GM06990 (cell line): ENCODE measurements at regions not wholly inside any gene's neighbourhood (a gene's known extent, or its start where the extent isn't known, plus 50 kb on each side); places are given as distances from the start of the nearest gene placed in this dataset.
"Not testable (repeated sequence)": the region's sequence is repeated elsewhere in the genome, so short reads cannot be mapped to it uniquely, and the experiment has no call there.

Source experiments
- DNase-seq: peaks from one replicate; pipeline ENCODE4 v3.0.0-alpha.2; 2011; ENCODE audit not compliant: insufficient read length; ENCODE audit errors: extremely low read depth
- H3K27me3 ChIP-seq: replicated peaks from 2 replicates; pipeline ENCODE4 v1.6.0; 2011; ENCODE audit warnings: low read length; ENCODE audit not compliant: control insufficient read depth, insufficient read depth
- H3K36me3 ChIP-seq: 2 replicates; pipeline ENCODE4 v1.5.1; 2011; ENCODE audit warnings: low read length; ENCODE audit not compliant: control insufficient read depth, insufficient read depth
- H3K4me3 ChIP-seq: replicated peaks from 2 replicates; pipeline ENCODE4 v1.5.1; 2011; ENCODE audit warnings: low read depth, mild to moderate bottlenecking, control low read depth, low read length
- TF ChIP-seq, protein P1 (sequence below): IDR thresholded peaks from 2 replicates; pipeline ENCODE4 v1.5.1; 2011; ENCODE audit warnings: low read length, control low read depth, mild to moderate bottlenecking, inconsistent platforms; ENCODE audit not compliant: insufficient read depth, poor library complexity, severe bottlenecking

DNA sequence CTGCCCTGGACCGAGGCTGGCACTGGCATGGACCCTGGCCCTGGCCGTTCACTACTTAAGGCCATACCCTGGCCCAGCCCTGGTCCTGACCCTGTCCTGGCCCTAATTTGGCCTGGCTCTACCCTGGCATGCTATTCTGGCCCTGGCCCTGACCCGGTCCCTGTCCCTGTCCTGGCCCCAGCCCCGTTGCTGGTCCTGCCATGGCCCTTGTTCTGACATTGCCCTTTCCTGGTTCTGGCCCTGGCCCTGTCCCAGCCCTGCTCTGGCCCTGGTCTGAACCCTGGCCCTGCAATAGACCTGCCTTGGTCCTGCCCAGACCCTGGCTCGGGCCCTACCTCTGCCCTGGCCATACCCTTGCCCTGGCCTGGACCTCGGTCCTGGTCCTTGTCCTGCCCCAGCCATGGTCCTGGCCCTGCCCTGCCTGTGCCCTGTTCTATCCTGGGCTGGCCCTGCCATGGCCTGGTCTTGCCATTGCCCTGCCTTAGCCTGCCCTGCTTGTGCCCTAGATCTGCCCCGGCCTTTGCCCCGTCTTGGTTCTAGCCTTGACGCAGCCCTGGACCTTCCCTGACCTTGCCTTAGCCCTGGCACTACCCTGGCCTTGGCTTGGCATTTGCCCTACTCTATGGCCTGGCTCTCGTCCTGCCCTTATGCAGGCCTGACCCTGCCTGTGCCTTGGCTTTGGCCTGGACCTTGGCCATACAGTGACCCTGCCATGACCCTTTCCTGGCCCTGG, 237.2 kb downstream of the GOLGA6L6 start:
- not testable (repeated sequence) for DNase-seq, H3K27me3 ChIP-seq, H3K4me3 ChIP-seq, H3K36me3 ChIP-seq

DNA sequence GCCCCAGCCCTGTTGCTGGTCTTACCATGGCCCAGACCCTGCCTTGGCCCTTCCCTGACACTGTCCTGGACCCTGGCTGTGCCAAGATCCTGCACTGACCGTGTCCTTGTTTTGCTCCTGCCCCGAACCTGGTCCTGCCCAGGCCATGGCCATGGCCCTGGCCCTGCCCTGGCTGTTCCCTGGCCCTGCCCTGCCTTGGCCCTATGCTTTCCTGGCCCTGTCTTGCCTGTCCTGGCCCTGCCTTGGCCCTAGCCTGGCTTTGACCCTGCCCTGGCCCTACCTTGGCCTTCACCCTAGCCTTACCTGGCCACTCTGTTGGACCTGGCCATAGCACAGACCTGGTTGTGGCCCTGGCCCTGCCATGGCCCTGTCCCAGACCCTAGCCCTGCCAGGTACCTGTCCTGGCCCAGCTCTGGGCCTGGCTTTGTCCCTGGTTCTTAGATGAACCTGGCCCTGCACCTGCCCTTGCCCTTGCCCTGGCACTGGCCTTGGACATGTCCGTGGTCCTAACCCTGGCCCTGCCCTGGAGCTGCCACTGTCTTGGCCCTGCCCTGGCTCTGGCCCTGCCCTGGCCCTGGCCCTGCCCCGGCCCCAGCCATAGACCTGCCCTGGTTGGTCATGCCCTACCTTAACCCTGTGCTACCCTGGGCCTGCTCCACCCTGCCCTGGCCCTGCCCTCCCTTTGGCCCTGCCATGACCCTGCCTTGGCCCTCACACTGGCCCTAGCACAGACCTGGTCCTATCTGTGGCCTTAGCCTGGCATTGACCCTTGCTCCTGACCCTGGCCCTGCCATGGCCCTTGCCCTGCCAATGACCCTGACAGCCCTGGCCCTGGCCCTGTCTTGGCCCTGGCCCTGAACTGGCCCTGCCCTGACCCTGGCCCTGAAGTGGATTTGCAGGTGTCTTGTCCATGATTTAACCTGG, 238.1 kb downstream of the GOLGA6L6 start:
- not testable (repeated sequence) for H3K36me3 ChIP-seq, DNase-seq, H3K4me3 ChIP-seq, H3K27me3 ChIP-seq

DNA sequence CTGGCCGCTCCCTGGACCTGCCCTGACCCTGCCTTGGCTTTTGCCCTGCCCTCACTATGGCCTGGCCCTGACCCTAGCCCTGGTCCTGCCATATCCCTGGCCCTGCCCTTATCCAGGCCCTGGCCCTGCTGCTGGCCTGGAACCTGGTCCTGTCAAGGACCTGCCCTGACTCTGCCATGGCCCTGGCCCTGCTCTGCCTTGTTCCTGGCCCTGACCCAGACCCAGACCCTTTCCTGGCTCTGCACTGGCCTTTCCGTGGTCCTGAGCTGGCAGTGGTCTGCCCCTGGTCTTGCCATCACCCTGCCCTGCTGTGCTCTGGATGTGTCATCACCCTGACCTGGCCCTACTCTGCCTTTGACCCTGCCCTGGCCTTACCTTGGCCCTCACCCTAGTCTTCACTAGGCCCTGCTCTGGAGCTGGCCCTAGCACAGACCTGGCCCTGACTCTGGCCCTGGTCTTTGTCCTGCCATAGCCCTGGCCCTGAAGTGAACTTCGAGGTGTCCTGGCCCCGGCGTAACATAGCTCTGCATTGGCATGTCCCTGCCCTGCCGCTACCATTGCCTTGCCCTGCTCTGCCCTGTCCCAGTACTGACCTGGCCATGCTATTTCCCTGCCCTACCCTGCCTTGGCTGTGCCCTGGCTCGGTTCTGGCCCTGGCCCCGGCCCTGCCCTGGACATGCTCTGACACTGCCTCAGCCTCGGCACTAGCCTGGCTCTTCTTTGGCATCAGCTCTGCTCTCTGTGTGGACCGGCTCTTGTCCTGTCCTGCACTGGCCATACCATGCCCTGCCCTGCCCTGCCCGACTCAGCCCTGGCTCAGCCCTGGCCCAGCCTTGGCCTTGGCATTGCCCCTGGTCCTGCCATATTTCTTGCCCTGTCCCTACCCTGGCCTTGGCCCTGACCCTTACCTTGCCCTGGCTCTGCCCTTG, 239.2 kb downstream of the GOLGA6L6 start:
- not testable (repeated sequence) for H3K27me3 ChIP-seq, H3K4me3 ChIP-seq, H3K36me3 ChIP-seq, DNase-seq

DNA sequence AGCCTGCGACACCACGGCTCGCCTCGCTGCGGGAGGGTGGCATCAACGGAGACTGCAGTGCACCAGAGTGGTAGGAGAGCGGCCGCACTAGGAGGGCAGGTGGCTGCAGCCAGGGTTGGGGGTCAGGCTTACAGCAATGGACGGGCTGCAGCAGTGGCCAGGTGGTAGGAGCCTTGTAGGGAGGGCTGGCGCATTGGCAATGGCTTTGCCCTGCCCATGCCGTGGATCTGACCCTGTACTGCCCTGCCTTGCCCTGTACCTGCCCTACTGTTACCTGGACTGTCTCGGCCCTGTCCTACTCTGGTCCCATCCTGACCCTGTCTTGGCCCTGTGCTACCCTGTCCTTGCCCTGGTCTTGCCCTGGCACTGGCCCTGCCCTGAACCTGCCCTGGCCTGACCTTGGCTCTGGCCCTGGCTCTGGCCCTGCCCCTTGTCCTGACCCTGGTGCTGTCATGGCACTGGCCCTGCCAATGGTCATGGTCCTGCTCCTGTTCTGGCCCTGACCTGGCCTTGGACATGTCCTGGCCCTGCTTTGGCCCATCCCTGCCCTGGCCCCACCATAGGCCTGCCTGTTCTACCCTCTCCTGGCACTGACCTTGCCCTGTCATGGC, 240.0 kb downstream of the GOLGA6L6 start:
- DNase-seq, H3K36me3 ChIP-seq, H3K27me3 ChIP-seq, H3K4me3 ChIP-seq: not testable (repeated sequence)

DNA sequence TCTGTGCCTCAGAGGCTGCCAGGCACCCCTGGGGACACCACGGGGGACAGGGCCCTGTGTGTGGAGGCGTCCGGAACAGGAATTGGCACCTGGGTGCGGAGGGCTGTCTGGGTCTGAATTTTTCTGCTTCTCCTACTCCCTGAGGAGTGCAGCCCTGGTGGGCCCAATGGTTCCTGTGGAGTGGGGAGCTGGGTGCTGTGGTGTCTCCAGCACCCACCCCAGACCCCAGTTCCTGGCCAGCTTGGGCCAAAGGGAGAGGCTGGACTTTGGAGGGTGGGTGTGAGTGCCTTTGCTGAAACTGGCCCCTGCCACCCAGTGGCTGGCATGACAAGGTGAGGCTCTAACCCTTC, 240.6 kb downstream of the GOLGA6L6 start:
- H3K27me3 ChIP-seq, result not testable (repeated sequence)

DNA sequence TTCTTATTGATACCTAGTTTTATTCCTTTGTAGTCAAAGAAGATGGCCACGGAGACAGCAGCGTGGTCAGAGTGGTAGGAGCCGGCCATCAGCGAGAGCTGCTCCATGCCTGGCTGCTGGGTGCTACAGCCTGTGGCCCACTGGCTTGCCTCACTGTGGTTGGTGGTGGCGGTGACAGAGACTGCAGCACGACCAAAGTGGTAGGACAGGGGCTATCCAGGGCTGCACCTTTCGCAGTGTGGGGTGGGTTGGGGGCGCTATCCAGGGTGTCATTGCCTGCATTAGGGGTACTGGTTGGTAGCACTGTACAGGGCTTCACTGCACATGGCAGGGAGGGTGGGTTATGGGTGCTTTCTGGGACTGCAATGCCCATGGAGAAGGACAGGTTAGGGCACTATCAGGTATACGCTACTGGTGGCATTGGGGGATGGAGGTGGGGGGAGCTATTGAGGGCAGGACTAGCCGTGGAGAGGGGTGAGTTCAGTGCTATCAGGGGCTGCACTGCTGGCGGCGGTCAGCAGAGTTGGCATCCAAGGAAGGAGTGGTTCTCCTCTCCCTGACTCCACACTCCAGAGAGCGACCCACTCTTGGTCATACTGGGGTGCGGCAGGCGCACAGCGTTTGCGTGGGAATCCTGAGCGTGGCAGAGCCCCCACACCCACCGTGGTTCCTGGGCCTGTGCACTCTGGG, 241.1 kb downstream of the GOLGA6L6 start:
- H3K4me3 ChIP-seq, H3K27me3 ChIP-seq, DNase-seq, H3K36me3 ChIP-seq: not testable (repeated sequence)

More for the DNA sequence above, 240.6 kb downstream of the GOLGA6L6 start:
- not testable (repeated sequence) for H3K4me3 ChIP-seq, H3K36me3 ChIP-seq, DNase-seq

DNA sequence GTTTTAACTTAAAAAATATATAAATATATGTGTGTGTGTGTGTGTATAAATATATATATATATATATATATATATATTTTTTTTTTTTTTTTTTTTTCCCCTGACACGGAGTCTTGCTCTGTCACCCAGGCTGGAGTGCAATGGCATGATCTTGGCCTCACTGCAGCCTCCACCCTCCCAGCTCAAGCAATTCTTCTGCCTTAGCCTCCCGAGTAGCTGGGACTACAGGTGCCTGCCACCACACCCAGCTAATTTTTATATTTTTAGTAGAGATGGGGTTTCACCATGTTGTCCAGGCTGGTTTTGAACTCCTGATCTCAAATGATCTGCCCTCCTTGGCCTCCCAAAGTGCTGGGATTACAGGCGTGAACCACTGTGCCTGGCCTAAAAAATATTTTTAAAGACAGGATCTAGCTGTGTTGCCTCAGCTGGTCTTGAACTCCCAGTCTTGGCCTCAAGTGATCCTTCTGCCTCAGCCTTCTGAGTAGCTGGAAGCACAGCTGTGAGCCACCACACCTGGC, 243.9 kb downstream of the GOLGA6L6 start:
- H3K36me3 ChIP-seq, H3K27me3 ChIP-seq, DNase-seq, H3K4me3 ChIP-seq: not testable (repeated sequence)

DNA sequence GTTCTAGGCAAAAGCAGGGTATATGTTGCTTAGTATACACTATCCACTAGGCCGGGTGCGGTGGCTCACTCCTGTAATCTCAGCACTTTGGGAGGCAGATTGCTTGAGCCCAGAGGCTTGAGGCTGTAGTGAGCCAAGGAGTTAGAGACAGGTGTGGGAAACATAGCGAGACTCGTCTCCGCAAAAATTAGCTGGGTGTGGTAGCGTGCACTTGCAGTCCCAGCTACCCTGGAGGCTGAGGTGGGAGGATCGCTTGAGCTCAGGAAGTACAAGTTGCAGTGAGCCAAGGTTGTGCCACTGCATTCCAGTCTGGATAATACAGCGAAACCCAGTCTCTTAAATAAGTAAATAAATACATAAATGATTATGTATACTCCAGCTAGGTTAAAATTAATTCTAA, 245.3 kb downstream of the GOLGA6L6 start:
- DNase-seq, H3K4me3 ChIP-seq, H3K27me3 ChIP-seq, H3K36me3 ChIP-seq: not testable (repeated sequence)

DNA sequence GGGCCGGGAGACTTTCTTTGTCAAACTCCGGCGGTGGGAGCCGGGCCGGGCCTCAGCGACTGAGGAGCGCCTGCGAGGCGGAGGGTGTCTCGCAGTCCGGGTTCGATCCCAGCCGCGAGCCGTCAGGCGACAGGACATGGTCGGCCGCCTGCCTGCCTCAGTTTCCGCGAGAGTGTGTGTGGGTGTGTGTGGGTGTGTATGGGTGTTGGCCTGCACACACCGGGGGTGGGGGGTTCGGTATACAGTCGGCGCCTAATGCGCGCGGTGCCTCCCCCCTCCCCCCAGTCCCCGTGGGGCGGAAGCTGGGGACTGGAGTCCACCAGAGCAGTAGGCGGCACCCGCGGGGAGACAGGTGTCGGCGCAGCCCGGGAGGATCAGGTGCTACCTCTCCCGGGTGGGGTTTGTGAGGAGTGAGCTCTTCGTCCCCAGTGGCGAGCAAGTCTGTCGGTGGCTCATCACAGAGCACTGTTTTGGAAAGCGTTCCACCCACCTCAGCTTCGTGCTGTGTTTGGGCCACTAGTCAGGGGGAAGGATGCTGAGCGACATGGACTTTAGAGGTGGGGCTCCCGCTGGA, 246.3 kb downstream of the GOLGA6L6 start:
- no peak for DNase-seq
- H3K4me3 ChIP-seq, result no peak overlapping the region
- TF ChIP-seq, protein P1, sequence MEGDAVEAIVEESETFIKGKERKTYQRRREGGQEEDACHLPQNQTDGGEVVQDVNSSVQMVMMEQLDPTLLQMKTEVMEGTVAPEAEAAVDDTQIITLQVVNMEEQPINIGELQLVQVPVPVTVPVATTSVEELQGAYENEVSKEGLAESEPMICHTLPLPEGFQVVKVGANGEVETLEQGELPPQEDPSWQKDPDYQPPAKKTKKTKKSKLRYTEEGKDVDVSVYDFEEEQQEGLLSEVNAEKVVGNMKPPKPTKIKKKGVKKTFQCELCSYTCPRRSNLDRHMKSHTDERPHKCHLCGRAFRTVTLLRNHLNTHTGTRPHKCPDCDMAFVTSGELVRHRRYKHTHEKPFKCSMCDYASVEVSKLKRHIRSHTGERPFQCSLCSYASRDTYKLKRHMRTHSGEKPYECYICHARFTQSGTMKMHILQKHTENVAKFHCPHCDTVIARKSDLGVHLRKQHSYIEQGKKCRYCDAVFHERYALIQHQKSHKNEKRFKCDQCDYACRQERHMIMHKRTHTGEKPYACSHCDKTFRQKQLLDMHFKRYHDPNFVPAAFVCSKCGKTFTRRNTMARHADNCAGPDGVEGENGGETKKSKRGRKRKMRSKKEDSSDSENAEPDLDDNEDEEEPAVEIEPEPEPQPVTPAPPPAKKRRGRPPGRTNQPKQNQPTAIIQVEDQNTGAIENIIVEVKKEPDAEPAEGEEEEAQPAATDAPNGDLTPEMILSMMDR, result no peak
- H3K36me3 ChIP-seq, result no peaks in the 10 kb centered on the region
- no peaks in the 10 kb centered on the region for H3K27me3 ChIP-seq
